Endothelial cell of umbilical vein (primary cell): ENCODE measurements at regions not wholly inside any gene's neighbourhood (a gene's known extent, or its start where the extent isn't known, plus 50 kb on each side); places are given as distances from the start of the nearest gene placed in this dataset.

Experiments used
- BruUV-seq: library from RNA; stranded (reverse); fragments of 400-500 nt; replicated peaks from 2 replicates; lab custom pipeline; 2021; lab: Mats Ljungman, UMichigan
- CTCF ChIA-PET: fragments of 300-600, 350-600 bp; sonication (Branson Sonifier 250); formaldehyde crosslinking; loops from one replicate; lab custom pipeline; 2021; ENCODE audit warnings: antibody characterized with exemption, inconsistent platforms; lab: Charles Lee
- POLR2A ChIA-PET: fragments of 300-600, 350-600 bp; sonication (Branson Sonifier 250); formaldehyde crosslinking; loops from one replicate; lab custom pipeline; 2021; ENCODE audit warnings: antibody characterized with exemption, inconsistent platforms; lab: Charles Lee
- DNase-seq: peaks from one replicate; pipeline ENCODE4 v3.0.0-alpha.2; 2011; ENCODE audit warnings: low read depth, low spot score
- FAIRE-seq: peaks from 2 replicates; lab custom pipeline; 2011; peaks lifted over from hg19 to GRCh38; lab: Jason Lieb, UNC
- H2AFZ ChIP-seq: 2 replicates; pipeline ENCODE4 v1.6.0; 2012; ENCODE audit warnings: low read depth, low read length, control low read depth, inconsistent platforms
- H3K27ac ChIP-seq: 2 replicates; pipeline ENCODE4 v1.5.1; 2011; ENCODE audit warnings: low read depth, mild to moderate bottlenecking, control low read depth, low read length, moderate library complexity; ENCODE audit not compliant: insufficient read depth
- H3K27me3 ChIP-seq, 2 experiments: 2 replicates each; pipeline versions ENCODE4 v1.6.0 to v1.6.1; 2011; ENCODE audit warnings: low read length in 2 of 2, mixed read lengths in 1 of 2; ENCODE audit not compliant: control insufficient read depth in 2 of 2, insufficient read depth in 2 of 2
- H3K36me3 ChIP-seq, 2 experiments: 2 replicates in 1 of 2; 3 replicates in 1 of 2; pipeline ENCODE4 v1.5.1; 2011; ENCODE audit warnings: low read length in 2 of 2, mild to moderate bottlenecking in 1 of 2, moderate library complexity in 1 of 2; ENCODE audit not compliant: control insufficient read depth in 2 of 2, insufficient read depth in 2 of 2; ENCODE audit errors: extremely low read depth in 1 of 2
- H3K4me1 ChIP-seq: 3 replicates; pipeline ENCODE4 v1.5.1; 2011; ENCODE audit warnings: mild to moderate bottlenecking, low read length; ENCODE audit not compliant: control insufficient read depth, insufficient read depth; ENCODE audit errors: extremely low read depth
- H3K4me2 ChIP-seq: 2 replicates; pipeline ENCODE4 v1.6.1; 2011; ENCODE audit warnings: low read length, control low read depth, mixed read lengths; ENCODE audit not compliant: insufficient read depth
- H3K4me3 ChIP-seq, 3 experiments: fragments of 200-600 bp in 1 of 3; sonication (generic), shearing (Covaris generic) in 1 of 3; replicated peaks in 1 of 3; 2 replicates each; pipeline ENCODE4 v1.5.1; 2011 to 2016; ENCODE audit warnings: control low read depth in 3 of 3, low read length in 3 of 3, mild to moderate bottlenecking in 2 of 3, inconsistent platforms in 1 of 3, low read depth in 1 of 3, moderate library complexity in 1 of 3; ENCODE audit not compliant: insufficient read depth in 1 of 3
- H3K79me2 ChIP-seq: 2 replicates; pipeline ENCODE4 v1.6.0; 2012; ENCODE audit warnings: low read length, inconsistent platforms; ENCODE audit not compliant: control insufficient read depth, insufficient read depth
- H3K9ac ChIP-seq: replicated peaks from 2 replicates; pipeline ENCODE3; 2011; ENCODE audit warnings: low read length, control low read depth; ENCODE audit not compliant: insufficient read depth; ENCODE audit errors: extremely low read depth
- H3K9me1 ChIP-seq: replicated peaks from 3 replicates; pipeline ENCODE4 v1.6.0; 2011; ENCODE audit warnings: mild to moderate bottlenecking, low read length; ENCODE audit not compliant: control insufficient read depth, insufficient read depth; ENCODE audit errors: extremely low read depth
- H3K9me3 ChIP-seq: replicated peaks from 2 replicates; pipeline ENCODE4 v1.5.1; 2012; ENCODE audit warnings: low read length, inconsistent platforms; ENCODE audit not compliant: control insufficient read depth, insufficient read depth
- H4K20me1 ChIP-seq: replicated peaks from 2 replicates; pipeline ENCODE3; 2011; ENCODE audit warnings: mild to moderate bottlenecking, low read length; ENCODE audit not compliant: control insufficient read depth, insufficient read depth; ENCODE audit errors: extremely low read depth
- EZH2 ChIP-seq: IDR thresholded peaks from 2 replicates; pipeline ENCODE4 v1.6.1; 2012; ENCODE audit warnings: borderline replicate concordance, low read depth, mild to moderate bottlenecking, moderate library complexity, low read length, inconsistent platforms; ENCODE audit not compliant: severe bottlenecking
- FOS ChIP-seq: IDR thresholded peaks from 2 replicates; pipeline ENCODE4 v1.6.1; 2011; ENCODE audit warnings: mild to moderate bottlenecking, low read length, moderate library complexity, borderline replicate concordance; ENCODE audit not compliant: insufficient read depth
- JUN ChIP-seq: IDR thresholded peaks from 2 replicates; pipeline ENCODE4 v1.6.1; 2011; ENCODE audit warnings: borderline replicate concordance, low read depth; ENCODE audit not compliant: insufficient read length, insufficient read depth
- MYC ChIP-seq: IDR thresholded peaks from one replicate; pipeline ENCODE4 v1.6.1; 2011; ENCODE audit warnings: mild to moderate bottlenecking, low read depth, low read length
- POLR2A ChIP-seq: IDR thresholded peaks from 2 replicates; pipeline ENCODE4 v1.6.1; 2012; ENCODE audit warnings: low read depth, mild to moderate bottlenecking, control low read depth, low read length
- POLR2AphosphoS5 ChIP-seq: IDR thresholded peaks from 2 replicates; pipeline ENCODE4 v1.6.1; 2012; ENCODE audit warnings: low read depth, mild to moderate bottlenecking, control low read depth, low read length, moderate library complexity; ENCODE audit not compliant: insufficient read depth
- dilution Hi-C: fragments of 300-500 bp; cut with MboI; formaldehyde crosslinking; loops from one replicate; pipeline ENCODE4 v1.15.0; 2019; ENCODE audit warnings: low sequenced_read_pairs; ENCODE audit not compliant: extremely low pct_ligation_motif_present
- intact Hi-C: fragments of 100-400 bp; cut with micrococcal nuclease; formaldehyde crosslinking; loops from one replicate; pipeline ENCODE4 v1.10.0; 2022
- TF ChIP-seq, protein P1 (sequence below), 2 donors: IDR thresholded peaks; 1 replicate in 1 of 2; 2 replicates in 1 of 2; pipeline ENCODE4 v1.5.1; 2011; ENCODE audit warnings: low read length in 2 of 2, mild to moderate bottlenecking in 2 of 2, moderate library complexity in 2 of 2, control low read depth in 1 of 2, inconsistent platforms in 1 of 2, low read depth in 1 of 2; ENCODE audit not compliant: insufficient read depth in 1 of 2; ENCODE audit errors: extremely low read depth in 1 of 2

DNA sequence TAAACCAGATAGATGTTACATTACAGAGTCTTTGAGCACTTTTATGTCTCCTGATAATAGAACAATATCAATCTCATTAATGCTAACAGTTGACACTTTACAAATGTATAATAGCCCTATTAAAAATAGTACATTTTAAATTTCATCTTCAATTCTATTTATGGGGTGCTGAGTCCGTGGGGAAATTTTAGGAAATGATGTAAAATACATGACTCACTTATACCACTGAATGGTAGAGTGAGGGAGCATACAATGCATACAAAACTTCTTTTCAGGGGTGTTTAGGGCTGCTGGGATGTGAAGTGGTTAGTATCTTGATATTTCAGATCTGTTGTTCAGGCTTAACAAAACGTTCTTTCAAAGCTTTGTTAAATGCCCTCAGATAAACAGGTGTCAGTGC lies 696.2 kb downstream of the TRAM1L1 start:
- no peaks in the 10 kb centered on the region for H3K4me1 ChIP-seq
- no TSS peak for BruUV-seq
- ChIA-PET CTCF (no interaction called here), POLR2A (no interaction called here)
- FAIRE-seq (no peak), DNase-seq (no peak)
- no peaks in the 10 kb centered on the region for H3K36me3 ChIP-seq
- no peak overlapping the region for H2AFZ ChIP-seq
- no peaks in the 10 kb centered on the region for H3K27me3 ChIP-seq
- dilution Hi-C loops: no loop called here
- H3K9me3 ChIP-seq: no peaks in the 10 kb centered on the region
- H3K79me2 ChIP-seq: no peaks in the 10 kb centered on the region
- no peak for TF ChIP-seq MYC
- no peak for TF ChIP-seq EZH2
- no peak for TF ChIP-seq POLR2A
- TF ChIP-seq, protein P1, sequence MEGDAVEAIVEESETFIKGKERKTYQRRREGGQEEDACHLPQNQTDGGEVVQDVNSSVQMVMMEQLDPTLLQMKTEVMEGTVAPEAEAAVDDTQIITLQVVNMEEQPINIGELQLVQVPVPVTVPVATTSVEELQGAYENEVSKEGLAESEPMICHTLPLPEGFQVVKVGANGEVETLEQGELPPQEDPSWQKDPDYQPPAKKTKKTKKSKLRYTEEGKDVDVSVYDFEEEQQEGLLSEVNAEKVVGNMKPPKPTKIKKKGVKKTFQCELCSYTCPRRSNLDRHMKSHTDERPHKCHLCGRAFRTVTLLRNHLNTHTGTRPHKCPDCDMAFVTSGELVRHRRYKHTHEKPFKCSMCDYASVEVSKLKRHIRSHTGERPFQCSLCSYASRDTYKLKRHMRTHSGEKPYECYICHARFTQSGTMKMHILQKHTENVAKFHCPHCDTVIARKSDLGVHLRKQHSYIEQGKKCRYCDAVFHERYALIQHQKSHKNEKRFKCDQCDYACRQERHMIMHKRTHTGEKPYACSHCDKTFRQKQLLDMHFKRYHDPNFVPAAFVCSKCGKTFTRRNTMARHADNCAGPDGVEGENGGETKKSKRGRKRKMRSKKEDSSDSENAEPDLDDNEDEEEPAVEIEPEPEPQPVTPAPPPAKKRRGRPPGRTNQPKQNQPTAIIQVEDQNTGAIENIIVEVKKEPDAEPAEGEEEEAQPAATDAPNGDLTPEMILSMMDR (IDR thresholded peaks at IDR 0.05; ENCODE audit: extremely low read depth in 1 of 2, insufficient read depth in 1 of 2, low read depth in 1 of 2, low read length in 2 of 2): no peak
- TF ChIP-seq POLR2AphosphoS5: no peak
- TF ChIP-seq JUN: no peak
- TF ChIP-seq FOS: no peak
- no peaks in the 10 kb centered on the region for H3K9me1 ChIP-seq
- no peak overlapping the region for H3K9ac ChIP-seq
- intact Hi-C loops: no loop called here
- no peak overlapping the region for H3K27ac ChIP-seq
- no peaks in the 10 kb centered on the region for H4K20me1 ChIP-seq
- no peak overlapping the region for H3K4me3 ChIP-seq
- no peak overlapping the region for H3K4me2 ChIP-seq
